ENCODE measurements at regions not wholly inside any gene's neighbourhood (a gene's known extent, or its start where the extent isn't known, plus 50 kb on each side); places are given as distances from the start of the nearest gene placed in this dataset.

GRCh38 chr1:55478742-55479141 is 263.6 kb upstream of the USP24 start:
- H3K18ac ChIP-seq (ENCODE audit: insufficient read length, low read depth, low read length): no peak overlapping the region
- no peak overlapping the region for H2AFZ ChIP-seq (ENCODE audit: low read length)
- no peak overlapping the region for H3K4me3 Mint-ChIP-seq
- no peaks in the 10 kb centered on the region for H3K36me3 Mint-ChIP-seq (ENCODE audit: insufficient read depth in 1 of 3, low read depth in 3 of 3)
- WGBS (ENCODE audit: extremely low coverage, insufficient read length, low lambda C conversion rate): no CpG with 5 or more reads among the region's 2 CpGs
- no peak overlapping the region for H2BK120ac ChIP-seq (ENCODE audit: low read depth, low read length, poor library complexity, severe bottlenecking)
- no peak overlapping the region for H2AK5ac ChIP-seq (ENCODE audit: insufficient read length, low read length)
- H3T11ph ChIP-seq (ENCODE audit: low read length): no peak overlapping the region
- no peak overlapping the region for H3K4ac ChIP-seq (ENCODE audit: low read depth, low read length)
- H3K9me3 ChIP-seq (ENCODE audit: control insufficient read depth, low read depth, low read length): no peaks in the 10 kb centered on the region
- no peak overlapping the region for H3K14ac ChIP-seq (ENCODE audit: insufficient read depth, low read length)
- TF ChIP-seq, protein P1, sequence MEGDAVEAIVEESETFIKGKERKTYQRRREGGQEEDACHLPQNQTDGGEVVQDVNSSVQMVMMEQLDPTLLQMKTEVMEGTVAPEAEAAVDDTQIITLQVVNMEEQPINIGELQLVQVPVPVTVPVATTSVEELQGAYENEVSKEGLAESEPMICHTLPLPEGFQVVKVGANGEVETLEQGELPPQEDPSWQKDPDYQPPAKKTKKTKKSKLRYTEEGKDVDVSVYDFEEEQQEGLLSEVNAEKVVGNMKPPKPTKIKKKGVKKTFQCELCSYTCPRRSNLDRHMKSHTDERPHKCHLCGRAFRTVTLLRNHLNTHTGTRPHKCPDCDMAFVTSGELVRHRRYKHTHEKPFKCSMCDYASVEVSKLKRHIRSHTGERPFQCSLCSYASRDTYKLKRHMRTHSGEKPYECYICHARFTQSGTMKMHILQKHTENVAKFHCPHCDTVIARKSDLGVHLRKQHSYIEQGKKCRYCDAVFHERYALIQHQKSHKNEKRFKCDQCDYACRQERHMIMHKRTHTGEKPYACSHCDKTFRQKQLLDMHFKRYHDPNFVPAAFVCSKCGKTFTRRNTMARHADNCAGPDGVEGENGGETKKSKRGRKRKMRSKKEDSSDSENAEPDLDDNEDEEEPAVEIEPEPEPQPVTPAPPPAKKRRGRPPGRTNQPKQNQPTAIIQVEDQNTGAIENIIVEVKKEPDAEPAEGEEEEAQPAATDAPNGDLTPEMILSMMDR (conservative IDR thresholded peaks at IDR 0.05): peak; percentile 63
- no peak overlapping the region for H2BK5ac ChIP-seq (ENCODE audit: insufficient read length, low read length)
- no peak overlapping the region for H3K4me2 ChIP-seq (ENCODE audit: insufficient read depth, insufficient read length, low read length)
- no peak overlapping the region for H3K9ac ChIP-seq (ENCODE audit: extremely low read depth, insufficient read length, low read length)
- H3K79me1 ChIP-seq (ENCODE audit: insufficient read depth, low read depth, low read length, poor library complexity, severe bottlenecking): no peaks in the 10 kb centered on the region
- no peak overlapping the region for H2BK15ac ChIP-seq (ENCODE audit: low read depth, low read length)
- H2BK12ac ChIP-seq (ENCODE audit: insufficient read length, low read depth, low read length): no peak overlapping the region
- no peaks in the 10 kb centered on the region for H3K4me1 ChIP-seq (ENCODE audit: insufficient read depth, low read length)
- no peak overlapping the region for H2BK20ac ChIP-seq (ENCODE audit: low read depth, low read length, poor library complexity, severe bottlenecking)
- no peaks in the 10 kb centered on the region for H3K9me3 Mint-ChIP-seq
- H3K79me2 ChIP-seq (ENCODE audit: insufficient read depth, low read length): no peaks in the 10 kb centered on the region
- no peaks in the 10 kb centered on the region for H3K27me3 ChIP-seq (ENCODE audit: insufficient read depth, low read length)
- no peak overlapping the region for H4K8ac ChIP-seq (replicated peaks; ENCODE audit: insufficient read length, low read depth, low read length)
- H3K27ac Mint-ChIP-seq: no peak overlapping the region
- no peaks in the 10 kb centered on the region for H4K20me1 ChIP-seq (ENCODE audit: control insufficient read depth, insufficient read depth, insufficient read length)
- no peaks in the 10 kb centered on the region for H3K23me2 ChIP-seq (ENCODE audit: insufficient read length, low read depth, low read length, poor library complexity, severe bottlenecking)
- H3K56ac ChIP-seq (ENCODE audit: insufficient read length, low read depth, low read length): no peak overlapping the region
- H3K27ac ChIP-seq (ENCODE audit: insufficient read length, low read depth, low read length): no peak overlapping the region
- DNase-seq: no peak
- H3K27me3 Mint-ChIP-seq (ENCODE audit: low read depth): peaks cover 2% of the 10 kb centered on the region; the same call in 1 of the 2 replicates
- no peaks in the 10 kb centered on the region for H3K4me1 Mint-ChIP-seq
- no peak overlapping the region for H3K23ac ChIP-seq (ENCODE audit: insufficient read length, low read depth, low read length)
- no peak overlapping the region for H4K5ac ChIP-seq (ENCODE audit: insufficient read length, low read depth, low read length)
- no peak overlapping the region for H4K91ac ChIP-seq (ENCODE audit: insufficient read length, low read depth, low read length)

Data from H9 (cell line).